Osteocyte (in vitro differentiated cells): ENCODE measurements at regions not wholly inside any gene's neighbourhood (a gene's known extent, or its start where the extent isn't known, plus 50 kb on each side); places are given as distances from the start of the nearest gene placed in this dataset.
A peak's percentile ranks its signal among the peaks of the same experiment; 100 is the strongest.
"Not testable (repeated sequence)": the region's sequence is repeated elsewhere in the genome, so short reads cannot be mapped to it uniquely, and the experiment has no call there.

ENCODE experiments used
- DNase-seq: peaks from one replicate; pipeline ENCODE4 v3.0.0; 2021; ENCODE audit warnings: mixed read lengths; ENCODE audit not compliant: unreplicated experiment; ENCODE audit errors: extremely low spot score
- H3K27ac Mint-ChIP-seq: one replicate; pipeline ENCODE4 v1.8.0; 2021; ENCODE audit warnings: mild to moderate bottlenecking, mixed read lengths; ENCODE audit not compliant: unreplicated experiment
- H3K27me3 Mint-ChIP-seq: one replicate; pipeline ENCODE4 v1.8.0; 2021; ENCODE audit warnings: mixed read lengths; ENCODE audit not compliant: unreplicated experiment
- H3K36me3 Mint-ChIP-seq: one replicate; pipeline ENCODE4 v1.8.0; 2021; ENCODE audit warnings: mixed read lengths; ENCODE audit not compliant: unreplicated experiment
- H3K4me1 Mint-ChIP-seq: one replicate; pipeline ENCODE4 v1.8.0; 2021; ENCODE audit warnings: mixed read lengths; ENCODE audit not compliant: unreplicated experiment
- H3K4me3 Mint-ChIP-seq: one replicate; pipeline ENCODE4 v1.8.0; 2021; ENCODE audit warnings: mild to moderate bottlenecking, moderate library complexity, mixed read lengths; ENCODE audit not compliant: unreplicated experiment
- H3K9me3 Mint-ChIP-seq: one replicate; pipeline ENCODE4 v1.8.0; 2021; ENCODE audit warnings: mixed read lengths; ENCODE audit not compliant: unreplicated experiment
- TF ChIP-seq, protein P1 (sequence below): fragments of 200-600 bp; sonication (generic); IDR thresholded peaks from 2 replicates; pipeline ENCODE4 v1.5.0; 2021; ENCODE audit warnings: antibody characterized with exemption, mild to moderate bottlenecking, moderate library complexity

DNA sequence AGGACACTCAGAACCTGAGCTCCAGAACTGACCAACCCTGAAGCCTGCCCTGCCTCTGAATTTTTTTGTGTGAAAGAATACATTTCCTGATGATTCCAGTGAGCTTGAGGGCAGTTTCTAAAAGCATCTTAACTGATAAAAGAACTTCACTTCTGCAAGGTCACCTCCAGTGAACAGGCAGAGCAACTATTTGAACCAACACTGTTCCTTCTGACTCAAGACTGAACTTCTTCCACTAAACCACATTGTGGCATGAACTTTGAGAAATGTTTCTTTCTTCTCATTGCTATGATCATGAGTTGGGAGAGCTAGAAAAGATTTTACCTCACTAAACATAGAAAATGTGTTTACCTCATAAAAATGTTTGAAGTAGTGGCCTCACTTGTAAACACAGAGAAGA is 83.8 kb upstream of the SERTAD2 start:
- TF ChIP-seq, protein P1, sequence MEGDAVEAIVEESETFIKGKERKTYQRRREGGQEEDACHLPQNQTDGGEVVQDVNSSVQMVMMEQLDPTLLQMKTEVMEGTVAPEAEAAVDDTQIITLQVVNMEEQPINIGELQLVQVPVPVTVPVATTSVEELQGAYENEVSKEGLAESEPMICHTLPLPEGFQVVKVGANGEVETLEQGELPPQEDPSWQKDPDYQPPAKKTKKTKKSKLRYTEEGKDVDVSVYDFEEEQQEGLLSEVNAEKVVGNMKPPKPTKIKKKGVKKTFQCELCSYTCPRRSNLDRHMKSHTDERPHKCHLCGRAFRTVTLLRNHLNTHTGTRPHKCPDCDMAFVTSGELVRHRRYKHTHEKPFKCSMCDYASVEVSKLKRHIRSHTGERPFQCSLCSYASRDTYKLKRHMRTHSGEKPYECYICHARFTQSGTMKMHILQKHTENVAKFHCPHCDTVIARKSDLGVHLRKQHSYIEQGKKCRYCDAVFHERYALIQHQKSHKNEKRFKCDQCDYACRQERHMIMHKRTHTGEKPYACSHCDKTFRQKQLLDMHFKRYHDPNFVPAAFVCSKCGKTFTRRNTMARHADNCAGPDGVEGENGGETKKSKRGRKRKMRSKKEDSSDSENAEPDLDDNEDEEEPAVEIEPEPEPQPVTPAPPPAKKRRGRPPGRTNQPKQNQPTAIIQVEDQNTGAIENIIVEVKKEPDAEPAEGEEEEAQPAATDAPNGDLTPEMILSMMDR = no peak
- H3K27me3 Mint-ChIP-seq = no peaks in the 10 kb centered on the region
- no peak for DNase-seq
- H3K36me3 Mint-ChIP-seq = peaks cover 9% of the 10 kb centered on the region
- H3K4me3 Mint-ChIP-seq = no peak overlapping the region
- no peak overlapping the region for H3K27ac Mint-ChIP-seq
- H3K4me1 Mint-ChIP-seq = peaks cover under 1% of the 10 kb centered on the region
- no peaks in the 10 kb centered on the region for H3K9me3 Mint-ChIP-seq

DNA sequence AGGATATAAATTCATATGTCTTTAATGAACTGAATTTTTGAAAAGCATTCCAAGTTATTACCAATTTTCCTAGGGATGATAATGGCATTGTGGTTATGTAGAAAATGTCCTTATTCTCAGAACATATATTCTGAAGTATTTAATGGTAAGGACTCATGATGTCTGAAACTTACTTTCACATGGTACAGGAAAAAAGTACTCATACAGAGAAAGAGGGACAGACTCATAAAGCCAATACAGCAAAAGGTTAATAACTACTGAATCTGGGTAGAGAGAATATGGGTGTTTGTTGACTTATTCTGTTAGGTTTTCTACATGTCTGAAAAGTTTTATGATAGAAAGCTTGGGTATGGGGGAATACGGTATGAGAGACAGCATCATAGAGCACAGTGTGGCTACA is 84.3 kb upstream of the SERTAD2 start:
- Mint-ChIP-seq H3K27me3 (no peaks in the 10 kb centered on the region), H3K27ac (no peak overlapping the region), H3K9me3 (no peaks in the 10 kb centered on the region), H3K36me3 (peaks cover 9% of the 10 kb centered on the region), H3K4me1 (peaks cover 5% of the 10 kb centered on the region), H3K4me3 (no peak overlapping the region)
- DNase-seq = no peak
- TF ChIP-seq, protein P1 = no peak

DNA sequence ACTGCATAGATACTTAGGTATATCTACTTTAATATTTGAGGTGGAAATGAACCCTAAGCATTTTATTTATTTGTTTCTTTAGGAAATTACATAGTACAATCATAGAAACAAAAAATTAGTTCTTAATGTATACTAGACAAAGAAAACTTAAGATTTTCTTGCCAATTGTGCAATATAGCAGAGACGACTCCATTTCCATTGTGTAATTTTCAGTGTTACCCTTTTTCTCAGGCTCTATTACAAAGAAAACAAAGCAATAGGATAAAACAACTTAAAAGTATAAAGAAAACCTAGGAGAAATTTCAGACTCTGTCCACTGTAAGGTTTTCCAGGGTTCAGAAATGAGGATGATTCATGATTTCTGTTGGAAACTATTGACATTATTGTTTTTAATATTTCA is 89.0 kb upstream of the SERTAD2 start:
- Mint-ChIP-seq H3K4me3 (no peak overlapping the region), H3K9me3 (no peaks in the 10 kb centered on the region), H3K27me3 (no peaks in the 10 kb centered on the region), H3K36me3 (no peaks in the 10 kb centered on the region), H3K27ac (peak overlapping the region; percentile 58), H3K4me1 (peaks cover 10% of the 10 kb centered on the region)
- TF ChIP-seq, protein P1 = no peak
- DNase-seq = no peak

DNA sequence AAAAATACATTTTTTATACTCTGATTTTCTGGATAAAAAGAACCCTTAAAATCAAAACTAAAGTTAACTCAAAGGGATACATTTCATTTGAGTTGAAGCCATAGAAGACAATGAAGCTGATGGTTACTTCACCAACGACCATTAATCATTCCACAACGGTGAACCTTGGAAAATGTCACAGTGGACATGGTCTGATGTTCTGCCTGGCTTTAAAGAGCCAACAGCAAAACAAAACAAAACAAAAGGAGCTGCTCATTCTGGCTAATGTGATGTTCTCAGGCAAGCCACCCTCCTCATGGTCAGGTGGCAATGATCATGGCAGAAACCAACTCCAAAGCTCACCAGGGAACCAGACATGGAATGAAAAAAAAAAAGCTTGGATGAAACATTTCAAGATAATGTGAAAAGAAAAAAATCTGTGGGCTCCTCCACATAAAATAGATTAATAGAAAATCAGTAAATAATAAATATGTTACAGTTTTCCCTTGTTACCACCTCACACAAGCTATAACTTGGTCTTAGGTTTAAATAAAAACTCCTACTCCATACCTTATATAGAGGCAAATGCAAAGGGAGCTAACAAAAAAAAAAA is 90.1 kb upstream of the SERTAD2 start:
- no peak overlapping the region for H3K27ac Mint-ChIP-seq
- TF ChIP-seq, protein P1 = no peak
- DNase-seq = no peak
- H3K4me1 Mint-ChIP-seq = peaks cover 15% of the 10 kb centered on the region
- H3K27me3 Mint-ChIP-seq = no peaks in the 10 kb centered on the region
- H3K4me3 Mint-ChIP-seq = no peak overlapping the region
- H3K36me3 Mint-ChIP-seq = no peaks in the 10 kb centered on the region
- no peaks in the 10 kb centered on the region for H3K9me3 Mint-ChIP-seq

DNA sequence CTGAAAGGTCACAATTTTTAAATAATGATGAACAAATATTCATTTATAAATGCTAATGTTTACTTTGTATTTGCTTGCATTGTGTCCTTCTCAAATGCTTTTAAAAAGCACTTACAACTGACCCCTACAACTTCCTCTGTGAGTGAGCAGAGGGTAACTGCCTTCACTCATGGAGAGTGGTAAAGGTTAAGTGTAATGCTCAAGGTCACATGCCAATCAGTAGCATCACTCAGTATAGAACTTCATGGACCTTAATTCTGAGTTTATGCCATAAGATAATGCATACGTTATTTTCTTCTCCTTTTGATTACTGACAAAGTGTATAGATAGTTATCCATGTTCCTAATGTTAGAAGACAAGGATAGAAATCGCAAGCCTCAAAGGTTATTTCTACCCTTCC is 91.8 kb upstream of the SERTAD2 start:
- Mint-ChIP-seq H3K9me3 (no peaks in the 10 kb centered on the region), H3K4me3 (no peak overlapping the region), H3K27ac (no peak overlapping the region), H3K4me1 (peaks cover 25% of the 10 kb centered on the region), H3K36me3 (no peaks in the 10 kb centered on the region), H3K27me3 (no peaks in the 10 kb centered on the region)
- TF ChIP-seq, protein P1 = no peak
- DNase-seq = no peak

DNA sequence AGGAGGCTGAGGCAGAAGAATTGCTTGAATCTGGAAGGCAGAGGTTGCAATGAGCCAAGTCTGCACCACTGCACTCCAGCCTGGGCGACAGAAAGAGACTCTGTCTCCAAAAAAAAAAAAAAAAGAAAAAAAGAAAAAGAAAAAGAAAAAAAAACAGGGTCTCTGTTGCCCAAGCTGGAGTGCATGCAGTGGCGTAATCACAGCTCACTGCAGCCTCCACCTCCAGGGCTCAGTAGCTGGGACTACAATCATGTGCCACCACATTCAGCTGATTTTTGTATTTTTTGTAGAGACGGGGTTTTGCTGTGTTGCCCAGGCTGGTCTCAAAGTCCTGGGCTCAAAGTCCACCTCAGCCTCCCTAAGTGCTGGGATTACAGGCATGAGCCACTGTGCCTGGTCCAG is 94.0 kb upstream of the SERTAD2 start:
- not testable (repeated sequence) for DNase-seq, H3K9me3 Mint-ChIP-seq, H3K36me3 Mint-ChIP-seq, H3K4me3 Mint-ChIP-seq, H3K27ac Mint-ChIP-seq, H3K27me3 Mint-ChIP-seq
- H3K4me1 Mint-ChIP-seq = peaks cover 32% of the 10 kb centered on the region
